ENCODE measurements at regions not wholly inside any gene's neighbourhood (a gene's known extent, or its start where the extent isn't known, plus 50 kb on each side); places are given as distances from the start of the nearest gene placed in this dataset.

DNA sequence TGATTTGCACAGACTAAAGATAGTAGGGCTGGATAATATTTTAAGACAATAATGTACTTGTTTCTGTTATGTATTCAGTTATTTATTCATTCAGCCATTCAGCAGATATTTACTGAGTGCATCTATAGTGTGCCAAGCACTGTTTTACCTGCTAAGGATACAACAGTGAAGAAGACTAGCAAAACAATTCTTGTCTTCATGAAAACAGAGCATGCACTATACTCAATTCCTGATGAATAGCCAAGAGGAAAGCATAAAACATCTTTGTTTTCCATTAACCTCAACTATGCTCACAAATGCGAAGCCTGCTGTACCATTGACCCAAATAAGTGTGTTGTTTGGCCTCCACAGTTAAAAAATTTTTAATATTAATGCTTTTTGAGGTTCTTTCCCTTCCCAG, 436.7 kb downstream of the BCKDHB start:
- Histone ChIP-seq H4K20me1 (ENCODE audit: insufficient read depth, low read length) (no peaks in the 10 kb centered on the region), H3K27ac (ENCODE audit: low read depth, low read length, poor library complexity, severe bottlenecking) (no peak overlapping the region), H3K9ac (ENCODE audit: low read length) (no peak overlapping the region), H3K27me3 (ENCODE audit: insufficient read depth, low read length) (no peaks in the 10 kb centered on the region), H3K36me3 (ENCODE audit: insufficient read depth, low read length) (no peaks in the 10 kb centered on the region), H3K4me2 (ENCODE audit: low read length) (no peak overlapping the region), H3K4me1 (ENCODE audit: insufficient read depth, low read length, severe bottlenecking) (no peaks in the 10 kb centered on the region), H2AFZ (ENCODE audit: low read length) (no peak overlapping the region), H3K9me3 (ENCODE audit: low read length) (no peaks in the 10 kb centered on the region), H3K4me3 (ENCODE audit: low read depth, low read length, poor library complexity, severe bottlenecking) (no peak overlapping the region), H3K9me2 (ENCODE audit: low read depth, low read length) (no peaks in the 10 kb centered on the region), H3K79me2 (ENCODE audit: insufficient read depth, low read length) (no peaks in the 10 kb centered on the region), H3F3A (ENCODE audit: insufficient read depth, low read length) (no peaks in the 10 kb centered on the region)
- TF ChIP-seq CTCF (IDR thresholded peaks at IDR 0.05; ENCODE audit: low read length): no peak
- TF ChIP-seq EZH2 (IDR thresholded peaks at IDR 0.05; ENCODE audit: borderline replicate concordance, low read length): no peak

- Histone ChIP-seq H2AFZ (ENCODE audit: low read length) (no peak overlapping the region), H4K20me1 (ENCODE audit: insufficient read depth, low read length) (no peaks in the 10 kb centered on the region), H3K27ac (ENCODE audit: low read depth, low read length, poor library complexity, severe bottlenecking) (no peak overlapping the region), H3K4me1 (ENCODE audit: insufficient read depth, low read length, severe bottlenecking) (no peaks in the 10 kb centered on the region), H3F3A (ENCODE audit: insufficient read depth, low read length) (no peaks in the 10 kb centered on the region), H3K4me2 (ENCODE audit: low read length) (no peak overlapping the region), H3K9me2 (ENCODE audit: low read depth, low read length) (no peaks in the 10 kb centered on the region), H3K9me3 (ENCODE audit: low read length) (no peaks in the 10 kb centered on the region), H3K9ac (ENCODE audit: low read length) (no peak overlapping the region), H3K79me2 (ENCODE audit: insufficient read depth, low read length) (no peaks in the 10 kb centered on the region), H3K36me3 (ENCODE audit: insufficient read depth, low read length) (no peaks in the 10 kb centered on the region), H3K4me3 (ENCODE audit: low read depth, low read length, poor library complexity, severe bottlenecking) (no peak overlapping the region), H3K27me3 (ENCODE audit: insufficient read depth, low read length) (no peaks in the 10 kb centered on the region)
- no peak for TF ChIP-seq EZH2 (IDR thresholded peaks at IDR 0.05; ENCODE audit: borderline replicate concordance, low read length)
- no peak for TF ChIP-seq CTCF (IDR thresholded peaks at IDR 0.05; ENCODE audit: low read length)
Measured at GRCh38 chr6:80541886-80542285, 435.4 kb downstream of the BCKDHB start.

- no peaks in the 10 kb centered on the region for H3K79me2 ChIP-seq (ENCODE audit: insufficient read depth, low read length)
- H3K4me2 ChIP-seq (ENCODE audit: low read length): no peak overlapping the region
Measured at GRCh38 chr6:80541181-80541580, 434.7 kb downstream of the BCKDHB start.

More at GRCh38 chr6:80541181-80541580, 434.7 kb downstream of the BCKDHB start:
- Histone ChIP-seq H3K27ac (ENCODE audit: low read depth, low read length, poor library complexity, severe bottlenecking) (no peak overlapping the region), H2AFZ (ENCODE audit: low read length) (no peak overlapping the region), H3K4me1 (ENCODE audit: insufficient read depth, low read length, severe bottlenecking) (no peaks in the 10 kb centered on the region), H3K9me2 (ENCODE audit: low read depth, low read length) (no peaks in the 10 kb centered on the region), H3K36me3 (ENCODE audit: insufficient read depth, low read length) (no peaks in the 10 kb centered on the region), H3K4me3 (ENCODE audit: low read depth, low read length, poor library complexity, severe bottlenecking) (no peak overlapping the region), H4K20me1 (ENCODE audit: insufficient read depth, low read length) (no peaks in the 10 kb centered on the region), H3K9me3 (ENCODE audit: low read length) (no peaks in the 10 kb centered on the region), H3F3A (ENCODE audit: insufficient read depth, low read length) (no peaks in the 10 kb centered on the region), H3K27me3 (ENCODE audit: insufficient read depth, low read length) (no peaks in the 10 kb centered on the region), H3K9ac (ENCODE audit: low read length) (no peak overlapping the region)
- TF ChIP-seq EZH2 (IDR thresholded peaks at IDR 0.05; ENCODE audit: borderline replicate concordance, low read length) (no peak), CTCF (IDR thresholded peaks at IDR 0.05; ENCODE audit: low read length) (no peak)

All from OCI-LY1 (cell line).